H4 (cell line): ENCODE measurements at regions not wholly inside any gene's neighbourhood (a gene's known extent, or its start where the extent isn't known, plus 50 kb on each side); places are given as distances from the start of the nearest gene placed in this dataset.

Experiments
- DNase-seq: peaks from one replicate; pipeline ENCODE4 v3.0.0-alpha.2; 2015; ENCODE audit warnings: low spot score

DNA sequence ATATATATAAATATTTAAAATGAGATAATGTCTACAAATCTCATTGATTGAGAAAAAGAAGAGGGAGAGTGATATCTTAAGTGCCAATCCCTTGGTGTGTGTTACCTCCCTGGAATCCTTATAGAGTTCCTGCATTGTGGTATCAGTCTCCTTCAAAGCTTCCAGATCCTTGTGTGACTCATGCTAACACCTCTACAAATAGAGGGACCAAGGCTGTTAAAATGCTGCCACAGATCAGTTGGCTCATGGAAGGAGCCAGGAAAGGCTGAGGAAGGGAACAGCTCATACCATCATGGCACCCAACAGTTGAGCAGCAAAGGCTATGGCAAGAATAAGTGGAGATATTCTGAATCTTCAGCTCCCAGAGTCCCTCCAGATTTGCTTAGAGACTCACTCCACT, 163.6 kb upstream of the ISX start:
- DNase-seq: no peak

DNA sequence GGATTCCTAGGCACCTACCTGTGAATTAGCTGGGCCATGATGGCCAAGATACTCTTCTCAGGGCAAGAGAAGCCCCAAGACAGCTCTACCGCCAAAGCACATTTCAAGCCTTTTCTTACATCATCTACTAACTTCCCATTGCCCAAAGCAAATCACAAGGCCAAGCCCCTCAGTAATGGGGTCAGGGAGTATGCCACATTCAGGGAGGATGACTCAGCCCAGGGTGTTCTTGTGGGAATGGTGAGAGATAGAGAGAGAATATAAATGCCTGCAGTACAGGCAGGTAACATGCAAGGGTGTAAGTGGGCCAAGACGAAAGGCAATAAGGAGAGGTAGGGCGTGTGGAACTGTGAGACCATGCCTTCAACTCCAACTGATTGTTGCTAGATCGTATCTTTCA, 162.5 kb upstream of the ISX start:
- no peak for DNase-seq

DNA sequence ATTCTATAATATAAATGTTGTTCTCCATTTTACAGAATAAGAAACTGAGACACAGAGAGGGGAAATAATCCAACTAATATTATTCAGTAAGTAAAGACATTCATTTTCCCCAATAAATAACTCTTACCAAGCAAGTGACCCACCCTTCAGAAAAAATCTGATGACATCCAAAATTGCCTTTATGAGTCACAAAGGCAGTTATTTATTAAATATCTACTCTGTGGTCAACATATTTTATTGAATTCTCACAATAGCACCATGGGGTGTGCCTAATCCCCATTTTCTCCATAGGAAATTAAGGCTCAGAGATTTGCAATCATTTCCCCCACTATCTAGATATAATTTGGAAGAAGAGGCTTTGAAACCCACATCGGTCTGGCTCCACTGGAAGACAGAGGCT, 161.5 kb upstream of the ISX start:
- no peak for DNase-seq

DNA sequence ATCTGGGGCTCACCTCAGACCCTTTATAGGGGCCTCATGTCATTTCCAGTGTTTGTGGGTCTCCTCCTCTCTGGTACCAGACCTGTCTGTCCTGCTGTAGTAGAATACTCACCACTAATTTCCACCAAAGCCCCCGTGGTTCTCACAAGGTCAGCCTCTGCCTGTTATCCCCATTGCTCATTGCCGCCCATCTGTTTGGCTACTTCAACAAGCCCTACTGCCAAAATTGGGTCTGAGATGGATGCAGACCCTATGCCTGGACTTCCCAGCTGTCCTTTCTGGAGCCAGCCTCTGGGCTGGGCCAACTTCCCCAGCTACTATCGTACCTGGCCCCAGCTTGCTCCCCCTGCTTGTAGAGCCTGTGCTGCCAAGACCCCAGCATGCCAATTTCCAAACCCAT, 152.1 kb upstream of the ISX start:
- DNase-seq: no peak

DNA sequence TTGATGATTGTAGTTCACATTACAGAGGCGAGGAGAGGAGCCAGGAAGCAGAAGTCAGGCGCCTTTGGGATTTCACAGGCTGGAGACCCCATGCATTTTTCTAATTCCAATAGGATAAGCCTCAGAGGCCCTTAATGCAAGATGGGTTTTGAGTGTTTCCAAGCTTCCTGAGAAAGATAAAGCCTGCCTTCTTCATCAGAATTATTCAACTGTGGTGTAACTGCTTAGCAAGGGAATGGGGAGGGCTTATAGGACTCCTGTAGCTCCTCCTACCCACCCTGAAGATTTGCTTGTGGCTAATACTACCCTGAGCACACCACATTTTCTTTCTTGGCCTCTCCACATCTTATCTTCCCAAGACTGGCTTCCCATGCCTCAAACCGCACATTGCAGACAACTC, 151.1 kb upstream of the ISX start:
- DNase-seq: no peak

DNA sequence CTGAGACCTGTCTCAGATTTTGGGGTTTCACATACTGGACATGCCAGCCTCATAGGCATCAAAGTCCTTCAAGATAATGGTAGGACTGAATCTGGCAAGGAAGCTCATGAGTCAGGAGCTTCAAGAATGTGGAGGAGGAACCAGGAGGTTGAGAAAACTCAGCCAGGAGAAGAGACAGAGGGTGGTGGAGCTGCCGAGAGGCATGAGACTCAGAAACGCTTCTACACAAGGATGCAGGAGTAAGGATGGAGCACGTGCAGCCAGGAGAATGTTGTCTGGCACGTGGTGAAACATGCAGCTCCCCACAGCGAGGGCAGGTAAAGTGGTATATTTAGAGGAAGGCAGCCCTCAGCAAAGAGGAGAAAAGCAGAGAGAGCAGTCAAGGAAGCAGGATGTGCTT, 148.7 kb upstream of the ISX start:
- no peak for DNase-seq

DNA sequence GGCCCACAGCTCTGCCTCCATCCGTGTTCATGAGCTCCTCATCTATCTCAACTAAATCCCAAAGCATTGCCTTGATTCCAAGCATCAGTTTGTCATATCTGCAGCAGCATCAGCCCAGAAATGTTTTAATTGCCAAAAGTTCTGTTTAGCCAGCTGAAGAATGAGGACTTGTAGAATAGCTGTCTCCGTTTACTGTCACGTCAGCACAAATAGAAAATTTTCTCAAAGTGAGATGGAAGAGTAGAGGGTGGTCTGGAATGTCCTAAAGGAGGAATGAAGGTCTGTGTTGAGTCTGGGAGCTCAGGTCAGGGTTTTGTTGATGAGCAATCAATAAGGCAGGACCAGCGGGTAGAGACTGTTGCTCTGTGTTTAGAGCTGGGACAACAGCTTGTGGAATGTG, 134.9 kb upstream of the ISX start:
- DNase-seq: no peak

DNA sequence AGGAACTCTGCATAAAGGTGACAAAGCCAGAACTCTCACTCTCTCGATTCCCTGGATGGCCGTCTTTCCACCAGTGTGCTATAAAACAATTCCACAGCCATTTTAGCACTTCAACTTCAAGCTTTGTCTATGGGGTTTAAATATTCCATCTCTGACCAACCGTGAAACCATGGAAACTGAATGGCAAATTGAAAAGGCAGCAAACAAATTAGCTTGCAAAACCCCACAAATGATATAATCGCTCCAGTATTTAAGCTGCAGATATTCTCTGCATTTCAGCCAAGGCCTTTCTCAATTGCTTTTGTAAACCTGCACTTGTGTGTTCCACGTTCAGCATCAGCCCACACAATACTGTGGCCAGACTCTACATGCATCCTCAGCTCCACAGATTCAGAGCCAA, 131.7 kb upstream of the ISX start:
- no peak for DNase-seq

DNA sequence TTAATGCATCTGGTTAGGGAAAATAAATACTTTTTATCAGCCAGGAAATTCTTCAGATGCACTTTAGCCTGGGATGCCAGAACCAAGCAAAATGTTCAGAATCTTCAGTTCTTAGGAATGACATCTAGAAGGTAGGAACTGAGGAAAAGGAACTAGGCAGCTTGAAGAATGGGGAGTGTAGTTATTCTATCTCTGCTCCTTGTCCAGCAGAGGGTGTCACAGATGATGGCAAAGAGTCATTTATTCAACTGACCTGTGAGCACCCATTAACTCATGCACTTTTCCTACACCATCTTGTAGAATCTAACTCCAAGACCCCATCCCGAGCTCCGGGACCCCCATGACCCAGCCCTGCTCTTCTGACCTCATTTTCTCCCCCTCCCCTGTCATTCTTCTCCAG, 122.1 kb upstream of the ISX start:
- no peak for DNase-seq

DNA sequence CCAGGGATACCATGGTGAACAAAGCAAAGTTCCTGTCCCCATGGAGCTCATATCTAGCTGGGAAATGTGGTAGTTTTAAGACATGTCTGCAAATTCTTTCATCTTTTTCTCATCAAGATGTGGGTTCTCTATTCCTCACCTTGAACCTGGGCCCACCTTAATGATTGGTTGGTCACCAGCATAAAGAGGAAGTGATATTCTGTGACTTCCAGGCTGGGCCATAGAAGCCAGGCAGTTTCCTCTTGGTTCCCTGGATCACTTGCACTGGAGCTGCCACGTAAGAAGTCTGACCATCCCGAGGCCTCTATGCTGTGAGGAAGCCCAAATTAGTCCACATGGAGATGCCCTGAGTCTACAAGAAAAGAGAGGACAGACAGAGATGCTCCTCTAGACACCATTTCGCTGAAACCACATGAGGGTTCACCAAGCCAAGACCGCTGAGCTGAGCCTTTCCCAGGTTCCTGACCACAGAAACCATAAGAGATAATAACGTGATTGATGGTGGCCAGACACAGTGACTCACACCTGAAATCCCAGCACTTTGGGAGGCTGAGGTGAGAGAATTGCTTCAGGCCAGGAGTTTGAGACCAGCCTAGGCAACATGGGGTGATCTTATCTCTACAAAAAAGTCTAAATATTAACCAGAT, 119.5 kb upstream of the ISX start:
- DNase-seq: peak; percentile 24

DNA sequence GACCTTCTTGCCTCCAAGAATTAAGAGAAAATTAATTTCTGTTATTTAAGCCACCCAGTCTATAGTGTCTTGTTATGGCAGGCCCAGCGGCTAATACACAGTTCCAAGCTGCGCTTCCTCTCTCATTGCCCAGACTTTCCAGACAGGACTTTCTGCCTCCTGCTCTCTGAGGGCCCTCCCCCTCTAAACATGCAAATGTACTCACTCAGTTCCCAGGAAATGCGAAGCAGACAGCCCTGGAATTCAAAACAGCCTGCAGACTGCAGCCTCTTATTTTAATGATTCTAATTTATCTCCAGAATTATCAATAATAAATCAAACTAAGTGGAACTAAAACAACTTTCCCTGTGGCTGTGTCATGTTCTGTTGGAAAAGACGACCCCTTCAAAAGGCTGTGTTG, 115.5 kb upstream of the ISX start:
- DNase-seq: no peak

DNA sequence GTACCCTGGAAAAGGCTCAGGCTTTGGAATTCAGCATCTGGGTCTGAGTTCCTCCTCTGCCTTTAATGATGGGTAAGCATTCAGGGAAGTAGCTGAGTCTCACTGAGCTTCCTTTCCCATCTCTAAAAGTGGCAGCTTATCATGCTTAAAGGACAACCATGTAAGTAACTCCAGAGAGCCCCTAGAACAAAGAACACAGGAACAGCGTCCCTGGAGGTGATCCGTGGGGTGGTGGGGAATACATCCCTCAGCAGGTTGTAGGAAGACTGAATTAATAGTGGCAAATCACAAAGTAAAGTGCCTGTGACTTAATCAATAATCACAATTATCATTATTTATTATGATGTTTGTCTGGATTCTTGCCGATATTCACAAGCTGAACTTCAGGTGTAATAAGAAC, 114.7 kb upstream of the ISX start:
- DNase-seq: no peak

DNA sequence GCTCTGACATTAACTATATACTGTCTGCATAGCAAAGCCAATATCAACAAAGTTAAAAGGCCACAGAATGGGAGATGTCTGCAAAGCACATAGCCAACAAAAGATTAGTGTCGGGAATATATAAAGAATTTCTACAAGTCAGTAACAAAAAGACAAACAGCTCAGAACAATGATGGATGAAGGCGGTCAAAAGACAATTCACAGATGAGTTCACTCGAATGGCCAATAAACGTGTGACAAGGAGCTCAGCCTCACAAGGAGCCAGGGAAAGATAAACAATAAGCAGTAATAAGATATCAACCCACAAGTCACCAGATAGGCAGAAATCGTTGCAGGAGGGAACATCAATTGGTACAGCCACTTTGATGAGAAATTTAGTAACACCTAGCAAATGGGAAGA, 106.0 kb upstream of the ISX start:
- no peak for DNase-seq

DNA sequence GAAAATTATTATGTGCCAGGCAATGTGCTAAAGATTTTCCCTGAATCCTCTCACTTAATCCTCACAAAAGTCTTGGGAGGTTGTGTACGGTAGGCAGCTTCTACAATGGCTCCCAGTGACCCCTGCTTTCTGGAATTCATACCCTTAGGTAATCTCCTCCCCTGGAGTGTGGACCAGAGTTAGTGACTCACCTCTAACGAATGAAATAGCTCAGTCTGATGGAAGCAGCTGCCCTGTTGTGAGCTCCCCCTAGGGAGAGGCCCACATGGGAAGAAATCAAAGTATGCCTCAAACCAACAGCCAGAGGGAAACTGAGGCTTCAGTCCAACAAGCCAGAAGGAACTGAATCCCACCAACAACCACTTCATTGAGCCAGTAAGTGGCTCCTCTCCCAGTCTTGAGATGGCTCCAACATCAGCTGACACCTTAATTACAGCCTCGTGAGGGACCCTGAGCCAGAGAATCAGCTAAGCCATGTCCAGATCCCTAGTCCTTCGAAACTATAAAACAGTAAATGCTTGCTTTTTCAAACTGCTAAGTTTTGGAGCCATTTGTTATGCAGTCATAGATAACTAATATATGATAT, 98.9 kb upstream of the ISX start:
- DNase-seq: peak; percentile 25

DNA sequence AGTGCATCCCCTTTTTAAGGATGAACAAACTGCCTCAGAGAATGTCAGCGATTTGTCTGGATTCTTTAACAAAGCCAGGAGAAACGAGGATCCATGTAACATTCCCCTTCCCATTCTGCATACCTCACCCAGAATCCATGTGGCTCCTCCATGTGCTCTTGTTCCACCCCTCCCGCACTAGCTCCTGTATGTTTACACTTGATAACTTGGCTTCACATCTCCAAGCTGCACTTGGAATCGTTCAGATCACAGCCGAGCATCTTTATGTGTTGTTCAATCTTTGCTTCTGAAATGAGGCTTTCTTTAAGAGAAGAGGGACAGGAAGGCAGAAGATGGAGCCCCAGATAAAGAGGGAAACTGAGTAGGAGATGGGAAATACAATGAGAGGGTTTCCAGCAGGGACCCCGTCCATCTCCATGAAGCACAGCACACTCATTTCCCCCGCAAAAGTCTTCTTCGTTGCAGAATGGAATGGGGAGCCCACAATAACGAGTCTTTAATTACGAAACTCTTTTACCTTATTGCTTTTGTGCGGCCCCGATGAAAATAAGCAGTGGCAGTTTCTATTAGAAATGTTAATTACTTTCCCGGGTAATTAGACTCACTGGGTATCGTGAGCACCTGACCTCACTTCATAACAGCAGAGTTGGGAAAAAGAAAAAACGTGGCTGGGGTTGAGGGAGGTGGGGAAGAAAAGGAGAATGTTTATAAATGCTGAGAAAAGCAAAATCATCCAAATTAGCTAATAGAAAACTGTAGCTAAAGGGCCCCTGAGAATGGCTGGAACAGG, 96.8 kb upstream of the ISX start:
- DNase-seq: no peak

DNA sequence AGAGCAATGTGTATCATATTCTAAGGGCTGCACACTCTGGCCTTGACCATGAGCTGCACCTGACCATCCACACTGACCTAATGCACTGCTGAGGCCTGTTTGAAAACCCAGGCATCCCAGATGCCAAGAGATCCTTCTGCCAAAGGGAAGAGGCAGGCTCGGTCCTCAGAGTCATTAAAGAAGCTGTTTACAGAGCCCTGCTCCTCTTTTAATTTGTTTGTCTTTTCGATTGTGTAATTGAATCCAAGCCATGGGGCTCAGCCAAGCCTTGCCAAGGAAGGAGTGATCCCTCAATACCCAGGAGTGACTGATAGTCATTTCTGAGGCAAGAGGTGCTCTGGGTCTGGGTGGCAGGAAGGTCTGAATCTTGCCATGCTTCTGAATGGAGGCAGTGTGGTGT, 94.5 kb upstream of the ISX start:
- no peak for DNase-seq

DNA sequence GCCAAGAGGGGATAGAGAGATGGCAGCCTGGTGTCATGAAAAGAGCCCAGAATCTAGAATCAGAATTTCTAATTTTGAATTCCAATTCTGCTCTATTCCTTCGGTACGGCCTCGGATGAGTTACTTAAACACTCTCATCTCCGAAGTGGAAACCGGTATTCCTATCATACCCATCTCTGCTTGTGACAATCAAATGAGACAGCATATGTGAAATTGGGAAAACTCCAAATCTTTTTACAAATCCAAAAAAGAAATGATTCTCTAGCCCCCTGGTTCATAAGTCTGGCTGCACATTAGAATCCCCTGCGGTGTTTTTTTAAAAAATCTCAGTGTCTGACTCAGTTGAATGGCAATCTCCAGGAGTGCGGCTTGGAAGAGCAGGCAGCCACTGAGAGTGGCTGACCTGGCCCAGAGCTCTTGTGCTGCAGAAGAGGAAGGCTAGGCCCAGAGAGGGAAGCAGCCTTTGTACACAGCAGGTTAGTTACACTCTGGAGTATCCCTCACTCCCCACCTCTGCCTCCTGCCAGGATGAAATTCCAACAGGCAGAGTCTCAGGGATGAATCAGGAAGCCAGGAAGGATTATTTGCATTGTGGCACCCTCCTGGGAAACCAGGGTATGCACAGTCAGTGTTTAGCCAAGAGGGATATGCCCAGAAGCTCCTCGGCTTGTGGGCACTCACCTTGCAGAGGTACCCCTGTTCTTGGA, 93.6 kb upstream of the ISX start:
- no peak for DNase-seq

DNA sequence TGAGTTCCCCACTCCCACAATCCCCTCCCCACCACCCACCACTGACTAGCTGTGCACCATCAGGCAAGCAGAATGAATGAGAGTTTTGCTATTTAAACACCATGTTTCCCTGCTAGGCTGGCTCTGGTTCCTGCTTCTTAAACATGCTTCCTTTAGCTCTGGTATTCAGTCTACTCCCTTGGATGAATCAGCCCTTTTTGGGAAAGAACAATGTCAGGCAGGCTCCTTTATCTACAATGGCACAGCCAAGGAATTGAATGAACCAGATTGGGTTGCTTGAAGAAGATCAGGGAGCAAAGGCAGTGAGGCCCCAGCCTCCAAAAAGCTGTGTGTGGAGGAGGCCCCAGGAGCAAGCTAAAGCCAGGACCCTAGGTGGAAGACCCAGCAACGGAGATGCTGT, 92.9 kb upstream of the ISX start:
- DNase-seq: no peak

DNA sequence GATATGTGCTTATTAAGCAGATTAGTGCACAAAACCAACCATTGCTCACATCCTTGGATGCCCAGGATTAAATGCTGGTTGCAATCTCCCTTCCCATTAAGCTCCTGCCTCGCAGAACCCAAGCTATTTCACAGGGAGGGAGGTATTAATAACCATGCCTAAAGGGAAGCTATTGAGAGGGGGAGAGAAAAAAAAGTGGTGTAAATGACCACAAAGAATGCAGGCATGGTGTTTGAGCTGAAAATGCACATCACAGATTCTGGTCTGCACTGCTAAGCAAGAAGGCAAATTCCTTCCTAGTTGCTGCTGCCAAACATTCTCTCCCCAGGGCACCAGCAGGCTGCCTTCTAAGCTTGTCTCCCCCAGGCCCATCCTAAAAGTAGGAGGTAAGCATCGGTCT, 92.0 kb upstream of the ISX start:
- DNase-seq: no peak

DNA sequence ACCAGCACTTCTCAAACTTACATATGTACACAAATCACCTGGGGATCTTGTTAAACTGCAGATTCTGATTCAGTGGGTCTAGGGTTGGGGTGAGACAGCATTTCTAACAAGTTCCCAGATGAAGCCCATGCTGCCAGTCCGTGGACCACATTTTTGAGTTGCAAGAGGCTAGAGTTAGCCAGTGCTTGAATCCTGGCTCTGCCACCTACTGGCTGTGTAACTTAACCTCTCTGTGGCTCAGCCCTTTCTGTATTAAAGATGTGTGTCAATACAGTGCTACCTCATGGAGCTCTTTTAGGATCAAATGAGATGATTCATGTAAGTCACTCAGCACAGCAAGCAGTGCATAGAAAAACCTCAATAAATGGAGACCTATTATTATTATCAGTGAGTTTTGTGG, 90.2 kb upstream of the ISX start:
- peak; percentile 4 for DNase-seq

DNA sequence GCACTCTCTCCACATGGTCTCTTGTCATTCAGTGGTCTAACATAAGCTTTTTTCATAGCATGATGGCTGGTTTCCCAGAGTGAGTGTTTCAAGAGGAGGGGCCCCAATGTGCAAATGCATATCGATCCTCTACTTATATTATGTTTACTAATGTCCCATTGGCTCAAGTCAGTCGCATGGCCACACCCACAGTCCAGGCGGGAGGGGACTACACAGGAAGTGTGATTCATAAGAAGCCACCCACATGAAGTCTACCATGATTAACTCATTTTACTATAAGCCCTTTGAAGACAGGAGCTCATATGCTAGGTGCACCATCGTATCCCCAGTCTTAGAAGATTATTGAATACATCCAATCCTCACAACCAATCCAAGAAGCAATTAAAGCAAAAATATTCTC, 89.5 kb upstream of the ISX start:
- DNase-seq: no peak

DNA sequence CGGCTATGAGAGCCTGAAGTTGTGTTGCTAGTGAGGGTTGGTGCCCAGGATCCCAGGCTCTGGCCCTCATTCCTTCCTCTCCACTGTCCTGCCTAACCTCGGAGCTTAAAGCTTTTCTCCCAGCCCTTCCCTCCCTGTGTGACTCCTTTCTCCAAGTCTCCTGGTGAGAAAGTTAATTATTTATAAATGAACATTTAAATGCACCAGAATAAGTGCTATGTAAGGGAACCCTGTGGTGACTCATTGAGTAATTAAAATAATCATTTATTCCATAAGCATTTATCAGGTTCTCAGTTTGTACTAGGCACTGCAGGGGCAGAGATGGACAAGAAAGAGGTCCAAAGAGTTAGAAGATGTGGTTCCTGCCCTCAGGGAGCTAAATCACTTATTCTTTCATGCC, 89.1 kb upstream of the ISX start:
- DNase-seq: no peak

DNA sequence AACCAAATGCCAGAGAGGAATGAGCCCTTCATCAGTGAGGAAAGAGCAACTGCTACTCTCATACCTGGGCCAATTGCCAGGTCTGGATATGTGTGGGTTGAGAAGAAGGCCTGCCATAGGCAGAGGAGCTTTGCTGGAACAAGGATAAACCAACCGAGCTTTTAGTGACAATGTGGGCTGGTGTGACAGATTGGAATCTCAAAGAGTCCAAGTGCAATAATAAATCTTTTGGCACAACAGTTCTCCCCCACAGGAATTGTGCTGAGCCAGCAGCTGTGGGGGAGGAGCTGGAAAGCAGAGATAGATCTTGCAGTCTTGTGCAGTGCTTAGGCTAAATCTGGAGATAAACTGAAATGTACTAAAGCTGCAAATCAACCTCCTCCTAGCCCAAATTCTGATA, 79.4 kb upstream of the ISX start:
- no peak for DNase-seq
